Muscle of back (tissue), 3 donors: ENCODE measurements at regions not wholly inside any gene's neighbourhood (a gene's known extent, or its start where the extent isn't known, plus 50 kb on each side); places are given as distances from the start of the nearest gene placed in this dataset.

ENCODE experiments used
- DNase-seq, 3 donors: peaks; one replicate each; pipeline versions ENCODE4 v3.0.0 to v3.0.0-alpha.2; 2013

GRCh38 chr12:58479401-58479800 lies 440.9 kb downstream of the LRIG3 start:
- DNase-seq = peak; percentile 34 to 59 (median 38)

DNA sequence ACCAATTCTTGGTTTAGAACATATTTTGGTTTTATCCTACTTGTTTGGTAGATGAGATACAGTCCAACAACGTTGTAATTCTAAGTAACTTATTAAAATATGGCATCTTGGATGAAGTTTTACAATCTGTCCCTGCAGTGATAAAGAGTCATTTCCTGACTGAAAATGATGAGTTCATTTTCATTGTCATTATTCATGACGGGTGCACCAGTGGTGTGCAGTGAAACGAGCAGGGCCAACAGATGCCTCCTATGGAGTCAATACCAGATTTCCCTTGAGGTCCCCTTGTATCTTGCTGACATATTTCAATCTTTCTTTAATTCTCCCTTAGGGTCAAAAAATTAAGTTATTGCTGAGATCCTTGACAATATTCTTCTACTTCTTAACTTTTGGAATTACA lies 438.5 kb downstream of the LRIG3 start:
- DNase-seq = no peak

- DNase-seq = no peak
Observed at GRCh38 chr12:58487255-58487654, 433.0 kb downstream of the LRIG3 start.

GRCh38 chr12:58487678-58488161 lies 432.6 kb downstream of the LRIG3 start:
- no peak for DNase-seq

- no peak for DNase-seq
Observed at GRCh38 chr12:58489394-58489793, 430.9 kb downstream of the LRIG3 start.

DNA sequence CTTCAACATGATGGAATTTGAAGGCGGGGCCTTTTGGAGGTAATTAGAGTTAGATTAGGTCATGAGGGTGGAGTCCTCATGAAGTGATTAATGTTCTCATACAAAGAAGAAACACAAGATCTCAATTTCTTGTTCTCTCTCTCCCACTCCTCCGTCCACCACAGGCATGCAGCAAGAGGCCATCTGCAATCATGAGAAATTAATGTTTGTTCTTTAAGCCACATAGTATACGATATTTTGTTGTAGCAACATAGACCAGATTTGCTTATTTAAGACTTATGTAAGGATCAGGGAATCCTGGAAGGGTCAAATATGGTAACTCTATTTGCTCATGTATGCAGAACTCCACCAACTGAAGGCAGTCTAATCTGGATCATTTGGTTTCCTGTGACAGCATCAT lies 429.0 kb downstream of the LRIG3 start:
- peak in 1 of 3 donors; percentile 15 for DNase-seq

DNA sequence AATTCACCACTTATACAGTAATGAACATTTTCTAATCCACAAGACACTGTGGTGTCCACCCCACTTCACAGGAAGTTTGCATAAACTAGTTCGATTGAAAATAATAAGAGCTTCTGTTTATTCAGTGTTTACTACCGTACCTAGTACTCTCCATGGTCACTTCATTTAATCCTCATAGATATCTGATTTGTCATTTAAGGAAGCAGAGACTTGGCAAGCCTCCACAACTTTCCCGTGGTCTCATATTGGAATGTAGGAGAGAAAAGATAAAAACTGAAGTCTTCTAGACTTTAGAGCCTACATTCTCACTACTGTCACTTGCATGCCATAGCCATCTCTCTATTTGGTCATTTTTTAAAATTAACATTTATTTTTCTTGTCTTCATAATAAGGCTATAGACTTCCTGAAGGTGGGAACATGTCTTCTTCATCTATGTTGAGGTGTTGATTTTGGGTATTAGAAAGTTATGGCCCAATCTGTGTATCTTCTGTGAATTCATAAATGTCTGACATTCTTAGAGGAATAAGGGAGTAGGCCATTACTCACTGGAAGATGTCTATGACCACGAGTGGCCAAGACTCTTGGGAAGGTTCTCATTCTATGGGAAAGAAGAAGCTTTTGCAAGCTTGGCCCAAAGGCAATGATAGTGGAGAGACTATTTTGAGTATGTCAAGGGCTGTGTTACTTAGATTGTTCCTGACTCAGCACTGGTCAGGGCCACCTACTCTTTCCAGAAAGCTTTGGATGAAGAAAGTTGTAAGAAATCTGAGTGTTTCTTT lies 423.7 kb downstream of the LRIG3 start:
- peak in 1 of 3 donors; percentile 34 for DNase-seq

DNA sequence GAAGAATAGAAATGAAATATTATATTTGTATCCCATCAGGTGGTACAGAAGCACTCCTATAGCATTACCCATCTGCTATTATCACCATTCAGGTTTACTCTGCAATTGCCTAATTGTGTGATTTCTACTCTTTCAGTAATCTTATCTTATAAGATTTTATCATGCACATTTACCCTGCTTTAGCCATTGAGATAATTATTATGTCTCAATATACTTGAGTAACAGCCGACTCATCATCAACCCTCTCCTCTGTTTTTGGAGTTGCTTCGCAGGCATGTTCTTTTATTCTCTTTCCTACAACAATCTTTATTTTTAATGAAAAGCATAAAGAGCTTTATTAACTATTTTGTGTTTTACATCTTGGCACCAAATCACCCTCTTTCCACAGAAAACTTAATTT lies 419.9 kb downstream of the LRIG3 start:
- DNase-seq = no peak

GRCh38 chr12:58502226-58502625 lies 418.1 kb downstream of the LRIG3 start:
- DNase-seq = peak in 1 of 3 donors; percentile 20

GRCh38 chr12:58502841-58503240 lies 417.5 kb downstream of the LRIG3 start:
- DNase-seq = no peak

DNA sequence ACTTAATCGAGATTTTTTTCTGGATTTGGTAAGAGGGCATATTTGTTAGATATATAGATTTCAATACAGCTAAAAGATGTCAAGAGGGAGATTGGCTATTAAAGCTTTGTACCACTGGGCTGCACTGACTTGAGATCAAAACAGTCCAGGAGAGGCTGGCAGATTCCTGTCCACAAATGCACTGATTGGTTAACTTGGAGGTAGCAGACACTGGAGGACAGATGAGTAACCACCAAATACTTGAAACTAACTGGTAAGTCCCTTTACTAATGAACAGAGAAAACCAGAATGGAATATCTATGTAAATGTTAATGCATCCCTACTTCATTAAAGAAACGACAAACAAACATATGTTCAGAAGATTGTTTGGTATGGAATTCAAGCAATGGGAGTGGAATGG lies 416.6 kb downstream of the LRIG3 start:
- DNase-seq = no peak

DNA sequence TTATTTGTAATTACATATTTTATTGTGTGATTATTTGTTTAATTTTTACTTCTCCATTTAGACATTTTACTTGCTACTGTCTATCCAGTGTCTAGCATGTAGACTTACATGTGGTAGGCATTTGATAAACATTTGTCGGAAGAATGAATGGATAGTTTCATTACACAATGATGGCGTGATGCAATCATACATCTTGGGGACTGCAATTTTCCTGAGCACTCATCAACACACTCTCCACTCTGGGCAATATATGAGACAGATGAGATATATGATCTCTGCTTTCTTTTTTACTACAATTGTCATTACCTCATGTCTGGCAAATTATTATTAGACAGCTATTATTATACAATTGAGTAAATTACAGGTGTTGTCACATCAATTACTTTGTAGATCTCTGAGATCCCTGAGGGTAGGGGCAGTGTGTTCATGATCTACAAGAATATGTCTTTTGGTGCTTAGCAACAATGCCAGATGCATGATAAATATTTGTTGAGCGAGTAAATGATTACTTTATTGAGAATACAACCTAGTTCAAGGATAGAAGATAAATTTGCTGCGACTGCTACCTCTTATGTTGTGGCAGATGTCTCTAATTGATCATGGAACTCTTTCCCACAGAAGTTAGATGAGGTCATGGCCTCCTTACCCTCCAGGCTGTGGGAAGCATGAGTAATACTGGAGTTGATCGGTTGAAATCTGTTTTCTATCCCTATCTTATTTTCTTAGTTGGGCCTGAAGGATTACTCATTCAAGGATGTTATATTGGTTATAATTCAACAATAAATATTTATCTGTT lies 416.0 kb downstream of the LRIG3 start:
- no peak for DNase-seq

- DNase-seq = peak in 1 of 3 donors; percentile 54
Observed at GRCh38 chr12:58509116-58509885, 411.0 kb downstream of the LRIG3 start.

- no peak for DNase-seq
Observed at GRCh38 chr12:58513301-58513834, 406.9 kb downstream of the LRIG3 start.

GRCh38 chr12:58513852-58514251 lies 406.5 kb downstream of the LRIG3 start:
- DNase-seq = no peak

DNA sequence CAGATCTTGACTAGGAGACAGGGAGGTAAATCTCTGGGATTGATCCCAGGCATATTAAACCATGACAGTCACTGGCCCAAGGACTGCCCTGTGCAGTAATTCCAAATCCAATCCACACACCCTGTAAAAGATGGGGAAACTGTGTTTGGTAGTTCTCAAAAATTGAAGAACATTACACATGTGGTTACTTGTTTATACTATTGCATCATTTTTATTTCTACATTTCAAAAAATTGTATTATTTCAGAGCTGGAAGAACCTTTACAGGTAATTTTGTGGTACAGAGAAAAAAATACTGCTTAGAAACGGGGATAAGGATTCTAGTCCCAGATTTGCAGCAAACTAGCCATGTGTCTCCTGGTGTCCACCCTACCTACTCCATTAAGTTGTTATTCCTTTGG lies 400.5 kb downstream of the LRIG3 start:
- no peak for DNase-seq

DNA sequence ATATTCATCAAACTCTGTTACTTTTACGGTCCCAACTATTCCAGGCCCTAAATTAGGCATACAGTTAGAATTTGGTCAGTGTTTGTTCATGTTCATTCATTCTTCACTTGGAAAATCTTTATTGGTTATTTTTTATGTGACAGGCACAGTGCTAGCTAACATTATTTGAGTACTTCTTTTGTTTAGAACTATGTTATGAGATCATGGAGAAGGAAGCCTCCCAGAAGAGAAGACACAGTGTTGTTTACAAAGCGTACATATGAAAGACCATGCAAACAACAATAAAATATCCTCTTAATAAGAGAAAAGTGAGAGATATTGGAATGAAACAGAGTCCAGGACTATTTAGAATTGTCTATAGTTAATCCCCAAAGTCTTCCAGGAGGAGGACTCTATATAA lies 399.2 kb downstream of the LRIG3 start:
- no peak for DNase-seq

- DNase-seq = no peak
Observed at GRCh38 chr12:58521796-58522195, 398.5 kb downstream of the LRIG3 start.

DNA sequence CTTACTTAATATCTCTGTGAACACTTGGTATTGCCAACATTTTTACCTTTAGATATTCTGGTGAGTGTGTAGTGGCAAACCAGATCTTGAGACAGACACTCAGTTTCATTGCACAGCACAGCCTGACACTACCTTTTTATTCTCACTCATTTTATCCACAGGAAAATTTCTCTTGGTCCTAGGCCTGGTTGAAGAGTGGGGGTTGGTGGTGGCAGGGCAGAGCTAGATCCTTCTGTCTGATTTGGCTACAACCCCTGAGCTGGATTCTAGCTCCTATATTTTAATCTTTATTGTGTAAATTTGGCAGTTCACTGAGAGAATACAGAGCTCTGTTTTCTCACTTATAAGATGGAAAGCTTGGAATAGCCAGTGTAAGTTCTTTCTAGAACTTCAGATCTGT lies 396.9 kb downstream of the LRIG3 start:
- DNase-seq = no peak

DNA sequence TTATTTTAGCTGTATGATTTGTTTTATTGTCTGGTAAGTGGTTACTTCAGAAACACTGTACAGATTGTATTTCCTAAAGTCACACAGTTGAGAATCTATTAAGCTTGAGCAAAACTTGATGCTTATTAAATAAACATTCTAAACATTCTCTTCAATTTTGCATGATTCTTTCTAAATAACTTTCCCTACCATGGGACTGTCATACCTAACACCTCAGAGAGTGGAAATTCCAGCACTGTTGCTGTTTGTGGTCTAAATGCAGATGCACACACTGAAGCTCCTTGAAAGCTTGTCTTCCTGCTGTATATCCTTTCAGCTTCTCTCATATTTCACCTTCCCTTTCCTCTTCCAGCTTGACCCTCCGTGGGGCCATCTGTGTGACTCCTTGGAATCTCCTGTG lies 392.0 kb downstream of the LRIG3 start:
- no peak for DNase-seq

DNA sequence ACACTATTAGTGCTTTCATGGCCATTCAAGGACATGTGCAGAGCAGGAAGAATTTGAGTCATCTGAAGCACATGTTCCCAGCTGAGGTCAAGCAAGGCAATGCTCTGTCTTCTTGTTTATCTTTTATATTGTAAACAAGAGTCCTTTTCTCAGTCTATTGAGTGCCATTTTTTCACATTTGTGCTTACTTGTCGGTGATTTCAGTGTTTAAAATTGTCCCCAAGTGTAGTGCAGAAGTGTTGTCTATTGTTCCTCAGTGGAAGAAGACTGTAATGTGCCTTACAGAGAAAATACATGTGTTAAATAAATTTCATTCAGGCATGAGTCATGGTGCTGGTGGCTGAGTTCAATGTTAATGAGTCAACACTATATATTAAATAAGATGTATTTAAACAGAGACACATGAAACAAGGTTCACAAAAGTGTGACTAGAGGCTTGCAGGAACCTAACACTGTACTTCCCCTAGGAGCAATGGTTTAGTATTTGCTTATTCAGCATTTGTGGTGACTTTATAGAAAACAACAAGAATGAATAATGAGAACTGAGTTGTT lies 391.1 kb downstream of the LRIG3 start:
- peak in 2 of 3 donors; percentile 19 to 59 for DNase-seq
